ENCODE measurements at regions not wholly inside any gene's neighbourhood (a gene's known extent, or its start where the extent isn't known, plus 50 kb on each side); places are given as distances from the start of the nearest gene placed in this dataset.

DNA sequence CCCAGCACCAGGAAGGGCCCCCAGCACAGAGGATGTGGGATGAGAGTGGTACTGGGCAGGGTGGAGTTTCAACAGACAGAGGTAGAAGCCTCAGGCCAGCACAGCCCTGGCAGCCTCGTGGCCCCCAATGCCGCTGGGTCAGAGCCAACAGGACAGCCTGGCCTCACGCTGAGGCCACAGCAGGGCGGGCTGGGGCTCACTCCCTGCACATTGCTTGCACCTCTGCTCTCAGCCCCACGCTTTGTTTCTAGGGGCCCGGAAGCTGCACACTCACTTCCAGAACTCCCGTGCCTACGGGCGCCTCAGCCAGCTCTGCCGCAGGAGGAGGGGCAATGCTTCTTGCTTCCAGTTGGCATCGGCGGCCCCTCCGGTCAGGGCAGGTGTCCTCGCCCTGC is 72.9 kb downstream of the SIK1 start:
- TF ChIP-seq, protein P1, sequence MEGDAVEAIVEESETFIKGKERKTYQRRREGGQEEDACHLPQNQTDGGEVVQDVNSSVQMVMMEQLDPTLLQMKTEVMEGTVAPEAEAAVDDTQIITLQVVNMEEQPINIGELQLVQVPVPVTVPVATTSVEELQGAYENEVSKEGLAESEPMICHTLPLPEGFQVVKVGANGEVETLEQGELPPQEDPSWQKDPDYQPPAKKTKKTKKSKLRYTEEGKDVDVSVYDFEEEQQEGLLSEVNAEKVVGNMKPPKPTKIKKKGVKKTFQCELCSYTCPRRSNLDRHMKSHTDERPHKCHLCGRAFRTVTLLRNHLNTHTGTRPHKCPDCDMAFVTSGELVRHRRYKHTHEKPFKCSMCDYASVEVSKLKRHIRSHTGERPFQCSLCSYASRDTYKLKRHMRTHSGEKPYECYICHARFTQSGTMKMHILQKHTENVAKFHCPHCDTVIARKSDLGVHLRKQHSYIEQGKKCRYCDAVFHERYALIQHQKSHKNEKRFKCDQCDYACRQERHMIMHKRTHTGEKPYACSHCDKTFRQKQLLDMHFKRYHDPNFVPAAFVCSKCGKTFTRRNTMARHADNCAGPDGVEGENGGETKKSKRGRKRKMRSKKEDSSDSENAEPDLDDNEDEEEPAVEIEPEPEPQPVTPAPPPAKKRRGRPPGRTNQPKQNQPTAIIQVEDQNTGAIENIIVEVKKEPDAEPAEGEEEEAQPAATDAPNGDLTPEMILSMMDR (conservative IDR thresholded peaks at IDR 0.05; ENCODE audit: low read depth, low read length), result no peak
- H3K4me3 ChIP-seq (ENCODE audit: low read depth, low read length), result no peak overlapping the region
- DNase-seq (ENCODE audit: low read depth), result no peak

DNA sequence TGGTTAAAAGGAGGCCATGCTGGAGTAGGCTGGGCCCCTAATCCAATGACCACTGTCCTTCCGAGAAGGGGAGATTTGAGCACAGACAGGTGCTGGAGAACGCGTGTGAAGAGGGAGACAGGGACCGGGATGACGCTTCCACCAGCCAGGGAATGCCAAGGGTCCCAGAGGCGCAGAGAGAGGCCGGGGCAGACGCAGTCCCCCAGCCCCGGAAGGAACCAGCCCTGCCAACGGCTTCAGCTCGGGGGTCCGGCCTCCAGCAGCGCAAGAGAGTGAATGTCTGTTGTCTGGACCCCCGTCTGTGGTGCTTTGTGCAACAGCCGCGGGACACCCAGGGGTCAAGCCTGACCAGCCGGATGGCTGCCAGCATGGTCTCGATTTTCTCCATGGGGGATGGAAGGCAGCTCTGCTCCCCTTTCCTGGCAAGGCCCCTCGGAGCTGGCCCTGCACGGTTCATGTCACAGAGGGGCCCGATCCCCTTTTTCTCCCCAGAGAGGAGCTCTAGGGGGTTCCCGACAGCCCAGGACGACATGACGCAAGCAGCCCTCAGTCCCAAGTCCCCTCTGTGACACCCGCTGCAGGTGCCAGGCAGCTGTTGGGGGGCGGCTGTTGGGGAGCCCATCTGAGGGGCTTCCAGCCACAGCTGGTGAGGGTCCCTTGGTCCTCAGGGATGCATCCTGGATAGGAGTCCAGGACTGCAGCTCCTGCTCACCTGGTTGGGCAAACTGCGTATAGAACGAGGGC is 73.5 kb downstream of the SIK1 start:
- TF ChIP-seq, protein P1 (conservative IDR thresholded peaks at IDR 0.05; ENCODE audit: low read depth, low read length), result no peak
- H3K4me3 ChIP-seq (ENCODE audit: low read depth, low read length), result no peak overlapping the region
- DNase-seq (ENCODE audit: low read depth), result no peak

DNA sequence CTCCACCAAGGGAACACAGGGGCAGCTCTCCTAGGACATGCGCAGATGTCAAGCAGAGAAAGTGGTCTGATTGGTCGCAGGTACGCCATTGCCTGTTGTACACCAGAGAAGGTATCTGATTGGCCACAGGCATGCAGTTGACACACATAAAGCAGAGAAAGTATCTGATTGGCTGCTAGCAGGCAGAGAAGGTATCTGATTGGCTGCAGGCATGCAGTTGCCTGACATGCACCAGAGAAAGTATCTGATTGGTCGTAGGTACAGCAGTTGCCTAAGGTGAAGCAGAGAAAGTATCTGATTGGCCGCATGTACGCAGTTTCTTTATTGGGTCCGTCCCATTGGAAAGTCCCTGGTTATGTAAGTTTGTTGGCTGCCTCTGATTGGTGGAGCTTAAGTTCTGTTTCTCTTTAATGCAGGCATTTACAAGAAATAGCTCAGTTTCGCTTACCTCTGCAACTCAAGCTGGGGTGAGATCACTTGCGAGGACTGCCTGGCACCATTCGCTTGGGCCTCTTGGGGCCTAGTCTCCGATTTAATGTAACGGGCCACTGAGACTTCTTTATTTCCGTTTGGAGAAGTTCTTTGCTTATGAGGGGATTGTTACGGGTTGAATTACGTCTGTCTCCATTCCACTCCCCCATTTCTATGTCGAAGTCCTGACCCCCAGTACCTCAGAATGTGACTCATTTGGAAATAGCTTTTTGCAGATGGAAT is 74.2 kb downstream of the SIK1 start:
- TF ChIP-seq, protein P1 (conservative IDR thresholded peaks at IDR 0.05; ENCODE audit: low read depth, low read length), result no peak
- H3K4me3 ChIP-seq (ENCODE audit: low read depth, low read length), result no peak overlapping the region
- no peak for DNase-seq (ENCODE audit: low read depth)

DNA sequence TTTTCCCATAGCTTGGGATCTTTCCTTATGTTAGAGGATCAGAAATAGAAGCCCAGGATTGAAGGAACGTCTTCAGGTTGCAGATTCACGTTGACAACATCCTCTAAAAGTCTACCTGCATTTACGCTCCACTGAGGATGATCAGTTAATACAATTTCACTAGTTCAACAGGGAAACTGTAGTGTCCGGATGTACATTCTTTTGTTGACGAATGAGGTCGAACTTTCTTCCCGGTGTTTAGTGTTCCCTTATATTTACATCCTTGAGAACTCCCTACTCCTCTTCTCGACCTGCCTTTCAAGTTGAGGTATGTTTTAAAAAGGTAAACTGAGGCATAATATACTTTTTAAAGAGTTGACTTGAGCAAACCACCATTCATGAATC is 74.8 kb downstream of the SIK1 start:
- TF ChIP-seq, protein P1 (conservative IDR thresholded peaks at IDR 0.05; ENCODE audit: low read depth, low read length), result no peak
- DNase-seq (ENCODE audit: low read depth), result no peak
- H3K4me3 ChIP-seq (ENCODE audit: low read depth, low read length), result no peak overlapping the region

DNA sequence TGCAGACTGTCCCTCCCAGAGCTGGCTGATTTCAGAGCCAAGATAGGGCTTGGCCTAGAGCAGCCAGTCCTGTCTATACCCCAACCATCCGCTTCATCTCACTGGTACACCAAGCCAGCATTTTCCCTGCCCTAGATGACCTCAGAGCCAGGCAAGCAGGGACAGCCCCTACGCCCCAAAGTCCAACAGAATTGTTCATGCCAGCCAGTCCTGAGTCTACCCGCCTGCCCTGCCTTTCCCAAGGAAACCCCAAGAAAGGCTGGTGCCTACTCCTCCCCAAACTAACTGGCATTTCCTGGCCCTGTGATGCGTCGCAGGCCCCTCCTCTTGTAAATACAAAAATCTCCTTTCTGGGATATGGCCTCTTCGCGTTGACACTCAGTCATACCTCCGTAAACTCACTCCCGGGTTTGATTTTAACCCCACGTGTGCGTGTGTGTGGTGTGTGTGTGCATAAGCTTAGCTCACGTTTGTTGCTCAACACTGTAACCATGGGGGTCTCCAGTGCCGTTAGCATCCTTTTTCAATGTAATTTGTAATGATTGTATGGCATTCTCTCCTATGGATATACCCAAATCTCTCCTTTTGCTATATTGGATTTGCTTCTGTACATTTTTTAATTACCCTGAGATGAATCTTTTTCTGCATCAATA is 75.3 kb downstream of the SIK1 start:
- H3K4me3 ChIP-seq (ENCODE audit: low read depth, low read length), result no peak overlapping the region
- no peak for DNase-seq (ENCODE audit: low read depth)
- TF ChIP-seq, protein P1 (conservative IDR thresholded peaks at IDR 0.05; ENCODE audit: low read depth, low read length), result no peak

DNA sequence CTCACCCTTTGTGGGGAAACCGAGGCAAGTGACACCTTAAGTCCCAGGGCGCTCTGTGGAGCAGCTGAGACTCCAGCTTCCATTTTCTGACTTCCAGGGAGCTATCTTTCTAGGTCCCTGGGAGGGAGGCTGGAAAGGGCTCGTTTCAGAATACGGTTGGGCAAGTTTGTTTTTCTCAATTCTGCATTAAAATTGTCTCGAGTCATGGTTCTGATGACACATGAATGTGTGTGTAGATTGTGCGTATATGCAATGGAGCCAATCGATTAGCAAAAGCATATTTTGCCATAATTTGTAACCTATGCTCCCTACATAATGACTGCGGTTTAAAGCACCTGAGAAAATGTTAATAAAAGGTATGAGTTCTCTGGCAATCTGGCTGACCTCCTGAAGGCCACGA is 77.3 kb downstream of the SIK1 start:
- H3K4me3 ChIP-seq (ENCODE audit: low read depth, low read length), result no peak overlapping the region
- no peak for DNase-seq (ENCODE audit: low read depth)
- TF ChIP-seq, protein P1 (conservative IDR thresholded peaks at IDR 0.05; ENCODE audit: low read depth, low read length), result no peak

All from epithelial cell of proximal tubule (primary cell).